CD14-positive monocyte (primary cell): ENCODE measurements at regions not wholly inside any gene's neighbourhood (a gene's known extent, or its start where the extent isn't known, plus 50 kb on each side); places are given as distances from the start of the nearest gene placed in this dataset.

Experiments
- DNase-seq, 3 donors: peaks; one replicate each; pipeline ENCODE4 v3.0.0-alpha.2; 2011 to 2022
- H2AFZ ChIP-seq: 2 replicates; pipeline ENCODE4 v1.6.0; 2012; ENCODE audit warnings: mild to moderate bottlenecking, low read depth, low read length, inconsistent platforms; ENCODE audit not compliant: insufficient read depth, poor library complexity, severe bottlenecking
- H3K27ac ChIP-seq, 2 donors: 1 replicate in 1 of 2; 2 replicates in 1 of 2; pipeline ENCODE4 v1.5.1; 2012 to 2013; ENCODE audit warnings: low read length in 2 of 2, control low read depth in 1 of 2, inconsistent platforms in 1 of 2, low read depth in 1 of 2, mild to moderate bottlenecking in 1 of 2
- H3K27me3 ChIP-seq, 2 donors: one replicate each; pipeline versions ENCODE4 v1.6.0 to v1.6.1; 2011 to 2013; ENCODE audit warnings: low read length in 2 of 2; ENCODE audit not compliant: control insufficient read depth in 2 of 2, insufficient read depth in 2 of 2
- H3K36me3 ChIP-seq, 2 donors: replicated peaks in 1 of 2; 1 replicate in 1 of 2; 2 replicates in 1 of 2; pipeline versions ENCODE4 v1.5.1 to v1.6.1; 2012 to 2013; ENCODE audit warnings: low read length in 2 of 2, control low read depth in 1 of 2, inconsistent platforms in 1 of 2, mild to moderate bottlenecking in 1 of 2; ENCODE audit not compliant: insufficient read depth in 2 of 2, control insufficient read depth in 1 of 2
- H3K4me1 ChIP-seq, 2 donors: 1 replicate in 1 of 2; 2 replicates in 1 of 2; pipeline versions ENCODE4 v1.5.1 to v1.6.1; 2012 to 2013; ENCODE audit warnings: low read length in 2 of 2, control low read depth in 1 of 2, inconsistent platforms in 1 of 2, mild to moderate bottlenecking in 1 of 2, moderate library complexity in 1 of 2; ENCODE audit not compliant: insufficient read depth in 2 of 2, control insufficient read depth in 1 of 2
- H3K4me2 ChIP-seq: replicated peaks from 2 replicates; pipeline ENCODE3; 2012; ENCODE audit warnings: low read length, moderate library complexity, mild to moderate bottlenecking; ENCODE audit not compliant: poor library complexity, severe bottlenecking; ENCODE audit errors: extremely low read depth
- H3K4me3 ChIP-seq, 3 experiments: fragments of 200-600 bp in 1 of 3; sonication (generic) in 1 of 3; replicated peaks in 1 of 3; 1 replicate in 2 of 3; 2 replicates in 1 of 3; pipeline ENCODE4 v1.5.1; 2011 to 2013; ENCODE audit warnings: low read length in 3 of 3, mild to moderate bottlenecking in 3 of 3, control low read depth in 2 of 3, low read depth in 2 of 3, inconsistent platforms in 1 of 3, moderate library complexity in 1 of 3
- H3K79me2 ChIP-seq: 2 replicates; pipeline ENCODE4 v1.6.0; 2012; ENCODE audit warnings: mild to moderate bottlenecking, control low read depth, inconsistent platforms, low read length, moderate library complexity; ENCODE audit not compliant: insufficient read depth
- H3K9ac ChIP-seq: 2 replicates; pipeline ENCODE4 v1.6.0; 2017; ENCODE audit warnings: low read length, mild to moderate bottlenecking; ENCODE audit not compliant: insufficient read depth, poor library complexity, severe bottlenecking
- H3K9me3 ChIP-seq, 2 donors: replicated peaks in 1 of 2; 1 replicate in 1 of 2; 2 replicates in 1 of 2; pipeline versions ENCODE4 v1.5.1 to v1.6.1; 2012 to 2013; ENCODE audit warnings: low read length in 2 of 2, control low read depth in 1 of 2; ENCODE audit not compliant: control insufficient read depth in 1 of 2, insufficient read depth in 1 of 2
- H4K20me1 ChIP-seq: 2 replicates; pipeline ENCODE4 v1.6.0; 2012; ENCODE audit warnings: mild to moderate bottlenecking, low read length, control low read depth, moderate library complexity; ENCODE audit not compliant: insufficient read depth
- H3K27ac Mint-ChIP-seq, 7 donors: one replicate each; pipeline ENCODE4 v1.8.0; 2020; ENCODE audit warnings: mild to moderate bottlenecking in 7 of 7, mixed read lengths in 7 of 7, moderate library complexity in 6 of 7, inconsistent platforms in 2 of 7
- H3K27me3 Mint-ChIP-seq, 3 donors: one replicate each; pipeline ENCODE4 v1.8.0; 2021 to 2022; ENCODE audit warnings: low read depth in 3 of 3, mild to moderate bottlenecking in 3 of 3, mixed read lengths in 3 of 3, moderate library complexity in 3 of 3, inconsistent platforms in 1 of 3
- H3K36me3 Mint-ChIP-seq, 2 donors: one replicate each; pipeline ENCODE4 v1.8.0; 2020; ENCODE audit warnings: mixed read lengths in 2 of 2, inconsistent platforms in 1 of 2, mild to moderate bottlenecking in 1 of 2
- H3K4me1 Mint-ChIP-seq: one replicate; pipeline ENCODE4 v1.8.0; 2020; ENCODE audit warnings: mild to moderate bottlenecking, mixed read lengths
- H3K4me3 Mint-ChIP-seq, 2 donors: one replicate each; pipeline ENCODE4 v1.8.0; 2020; ENCODE audit warnings: mild to moderate bottlenecking in 2 of 2, mixed read lengths in 2 of 2, moderate library complexity in 1 of 2
- H3K9me3 Mint-ChIP-seq, 7 donors: one replicate each; pipeline ENCODE4 v1.8.0; 2020 to 2022; ENCODE audit warnings: mixed read lengths in 7 of 7, mild to moderate bottlenecking in 6 of 7, moderate library complexity in 6 of 7, inconsistent platforms in 2 of 7
- CTCF ChIP-seq: fragments of 200-600 bp; IDR thresholded peaks from one replicate; pipeline ENCODE4 v1.8.0; 2022; ENCODE audit warnings: antibody characterized with exemption, mild to moderate bottlenecking
- WGBS: methylation state at CpG from one replicate; pipeline ENCODE4 v1.1.5; 2013; ENCODE audit warnings: missing lambda C conversion rate; ENCODE audit not compliant: insufficient coverage; 5-methylcytosine and 5-hydroxymethylcytosine counted together
- intact Hi-C, 2 donors: fragments of 100-400 bp; cut with micrococcal nuclease; formaldehyde crosslinking; loops; one replicate each; pipeline versions ENCODE4 v1.15.0 to v1.15.1; 2023

DNA sequence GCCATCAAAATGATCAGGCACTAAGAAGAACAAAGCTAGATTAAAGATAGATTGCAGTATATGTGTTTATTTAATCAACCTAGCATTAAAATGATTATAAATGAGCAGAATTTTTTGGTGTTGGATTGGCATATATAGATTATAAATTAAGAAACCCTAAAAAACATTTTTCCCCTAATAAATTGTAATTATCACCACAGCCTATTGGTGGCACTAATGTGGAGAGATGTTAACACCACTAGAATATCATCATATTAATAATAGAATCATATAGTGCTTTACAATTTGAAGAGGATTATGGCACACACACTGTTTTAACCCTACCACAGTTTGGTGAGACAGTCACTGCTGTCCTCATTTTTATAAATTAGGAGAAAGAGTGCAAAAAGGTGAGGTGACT lies 112.4 kb upstream of the RND3 start:
- intact Hi-C loops = no loop called here

GRCh38 chr2:150598383-150598782 lies 110.9 kb upstream of the RND3 start:
- intact Hi-C loops = no loop called here
- WGBS = 76% methylated on average over 2 of the region's 2 CpGs
- no peaks in the 10 kb centered on the region for H4K20me1 ChIP-seq

More for the DNA sequence above, 112.4 kb upstream of the RND3 start:
- Mint-ChIP-seq H3K4me1 (no peaks in the 10 kb centered on the region), H3K4me3 (no peak overlapping the region), H3K36me3 (no peaks in the 10 kb centered on the region), H3K27me3 (peaks cover 0 to 2% (median 2%) of the 10 kb centered on the region in 3 donors), H3K27ac (no peak overlapping the region), H3K9me3 (peaks cover 0 to 2% (median 0%) of the 10 kb centered on the region in 7 donors)
- no peak overlapping the region for H3K4me2 ChIP-seq
- H3K9ac ChIP-seq = no peak overlapping the region
- DNase-seq = no peak
- no peaks in the 10 kb centered on the region for H4K20me1 ChIP-seq
- no peak overlapping the region for H2AFZ ChIP-seq
- H3K79me2 ChIP-seq = no peaks in the 10 kb centered on the region
- H3K27me3 ChIP-seq = no peaks in the 10 kb centered on the region
- H3K27ac ChIP-seq = no peak overlapping the region
- TF ChIP-seq CTCF = no peak
- no peaks in the 10 kb centered on the region for H3K9me3 ChIP-seq
- no peaks in the 10 kb centered on the region for H3K36me3 ChIP-seq
- H3K4me3 ChIP-seq = no peak overlapping the region
- no peaks in the 10 kb centered on the region for H3K4me1 ChIP-seq

More at GRCh38 chr2:150598383-150598782, 110.9 kb upstream of the RND3 start:
- H3K4me3 Mint-ChIP-seq = no peak overlapping the region
- no peak overlapping the region for H3K27ac ChIP-seq
- no peaks in the 10 kb centered on the region for H3K4me1 Mint-ChIP-seq
- H3K27ac Mint-ChIP-seq = no peak overlapping the region
- H3K36me3 ChIP-seq = no peaks in the 10 kb centered on the region
- H3K4me2 ChIP-seq = no peak overlapping the region
- peaks cover 0 to 2% (median 0%) of the 10 kb centered on the region in 7 donors for H3K9me3 Mint-ChIP-seq
- TF ChIP-seq CTCF = no peak
- no peak overlapping the region for H2AFZ ChIP-seq
- H3K27me3 Mint-ChIP-seq = peaks cover 0 to 2% (median 2%) of the 10 kb centered on the region in 3 donors
- no peaks in the 10 kb centered on the region for H3K27me3 ChIP-seq
- no peak for DNase-seq
- H3K36me3 Mint-ChIP-seq = no peaks in the 10 kb centered on the region
- H3K79me2 ChIP-seq = no peaks in the 10 kb centered on the region
- no peaks in the 10 kb centered on the region for H3K4me1 ChIP-seq
- no peak overlapping the region for H3K9ac ChIP-seq
- no peaks in the 10 kb centered on the region for H3K9me3 ChIP-seq
- H3K4me3 ChIP-seq = no peak overlapping the region
